ENCODE measurements at regions not wholly inside any gene's neighbourhood (a gene's known extent, or its start where the extent isn't known, plus 50 kb on each side); places are given as distances from the start of the nearest gene placed in this dataset.
"Not testable (repeated sequence)": the region's sequence is repeated elsewhere in the genome, so short reads cannot be mapped to it uniquely, and the experiment has no call there.

- DNase-seq (ENCODE audit: low read depth) = no peak
- no peak for TF ChIP-seq CTCF (conservative IDR thresholded peaks at IDR 0.05; ENCODE audit: low read length)
Measured at GRCh38 chrX:1029494-1029893, 183.0 kb downstream of the CRLF2 start.

GRCh38 chrX:1027680-1028079 is 184.8 kb downstream of the CRLF2 start:
- no peak for DNase-seq (ENCODE audit: low read depth)
- TF ChIP-seq CTCF (conservative IDR thresholded peaks at IDR 0.05; ENCODE audit: low read length) = no peak
- H3K4me3 ChIP-seq (ENCODE audit: low read length) = no peak overlapping the region

More at GRCh38 chrX:1029494-1029893, 183.0 kb downstream of the CRLF2 start:
- H3K4me3 ChIP-seq (ENCODE audit: low read length) = no peak overlapping the region

- DNase-seq (ENCODE audit: low read depth) = no peak
- H3K4me3 ChIP-seq (ENCODE audit: low read length) = no peak overlapping the region
- no peak for TF ChIP-seq CTCF (conservative IDR thresholded peaks at IDR 0.05; ENCODE audit: low read length)
Measured at GRCh38 chrX:1027133-1027532, 185.3 kb downstream of the CRLF2 start.

- no peak overlapping the region for H3K4me3 ChIP-seq (ENCODE audit: low read length)
- TF ChIP-seq CTCF (conservative IDR thresholded peaks at IDR 0.05; ENCODE audit: low read length) = no peak
- no peak for DNase-seq (ENCODE audit: low read depth)
Measured at GRCh38 chrX:1026263-1027015, 186.0 kb downstream of the CRLF2 start.

- H3K4me3 ChIP-seq (ENCODE audit: low read length) = no peak overlapping the region
- TF ChIP-seq CTCF (conservative IDR thresholded peaks at IDR 0.05; ENCODE audit: low read length) = no peak
- no peak for DNase-seq (ENCODE audit: low read depth)
Measured at GRCh38 chrX:1025413-1025812, 187.0 kb downstream of the CRLF2 start.

GRCh38 chrX:1023676-1024075 is 188.8 kb downstream of the CRLF2 start:
- no peak for TF ChIP-seq CTCF (conservative IDR thresholded peaks at IDR 0.05; ENCODE audit: low read length)
- no peak overlapping the region for H3K4me3 ChIP-seq (ENCODE audit: low read length)
- DNase-seq (ENCODE audit: low read depth) = no peak

GRCh38 chrX:1021314-1021993 is 191.0 kb downstream of the CRLF2 start:
- H3K4me3 ChIP-seq (ENCODE audit: low read length); DNase-seq (ENCODE audit: low read depth): not testable (repeated sequence)
